DMS114 treated with DMSO at 0.1 percent for 48 hours (cell line): ENCODE measurements at regions not wholly inside any gene's neighbourhood (a gene's known extent, or its start where the extent isn't known, plus 50 kb on each side); places are given as distances from the start of the nearest gene placed in this dataset.
"Not testable (repeated sequence)": the region's sequence is repeated elsewhere in the genome, so short reads cannot be mapped to it uniquely, and the experiment has no call there.

ENCODE experiments used
- DNase-seq: peaks from one replicate; lab custom pipeline; 2025; ENCODE audit not compliant: unreplicated experiment; lab: John Stamatoyannopoulos, UW

DNA sequence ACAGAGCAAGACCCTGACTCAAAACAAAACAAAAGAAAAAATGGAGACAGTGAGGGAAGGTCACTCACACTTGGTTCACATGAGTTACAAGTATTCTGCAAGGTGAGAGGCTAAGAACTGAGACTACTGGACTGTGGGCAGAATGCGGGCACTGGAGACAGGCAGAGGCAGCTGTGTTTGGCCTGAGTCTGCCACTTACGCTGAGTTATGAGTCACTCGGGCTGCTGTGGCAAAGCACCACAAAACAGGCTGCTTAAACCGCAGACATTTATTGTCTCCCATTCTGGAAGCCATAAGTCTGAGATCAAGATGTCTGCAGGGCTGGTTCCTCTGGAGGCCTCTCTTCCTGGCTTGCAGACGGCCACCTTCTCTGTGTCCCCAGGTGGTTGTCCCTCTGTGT lies 122.8 kb downstream of the SHANK2 start:
- no peak for DNase-seq

DNA sequence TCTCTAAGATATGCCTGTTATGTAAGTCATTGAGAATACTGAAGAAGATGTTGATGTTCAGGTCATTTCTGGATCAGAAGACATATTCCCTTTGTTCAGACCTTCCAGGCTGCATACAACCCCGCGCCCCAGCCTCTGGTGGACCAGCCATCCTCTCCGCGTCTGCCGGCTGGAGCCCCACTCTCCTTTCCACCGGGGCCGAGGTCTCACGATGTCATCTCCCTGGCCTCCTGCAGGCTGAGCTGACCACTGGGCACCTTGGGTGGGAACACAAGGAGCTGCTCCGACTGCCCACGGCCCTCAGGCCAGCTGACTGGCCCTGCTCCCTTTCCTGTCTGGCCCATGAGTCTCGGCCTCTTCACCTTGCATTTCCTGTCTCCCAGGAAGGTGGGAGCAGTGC lies 124.6 kb downstream of the SHANK2 start:
- no peak for DNase-seq

DNA sequence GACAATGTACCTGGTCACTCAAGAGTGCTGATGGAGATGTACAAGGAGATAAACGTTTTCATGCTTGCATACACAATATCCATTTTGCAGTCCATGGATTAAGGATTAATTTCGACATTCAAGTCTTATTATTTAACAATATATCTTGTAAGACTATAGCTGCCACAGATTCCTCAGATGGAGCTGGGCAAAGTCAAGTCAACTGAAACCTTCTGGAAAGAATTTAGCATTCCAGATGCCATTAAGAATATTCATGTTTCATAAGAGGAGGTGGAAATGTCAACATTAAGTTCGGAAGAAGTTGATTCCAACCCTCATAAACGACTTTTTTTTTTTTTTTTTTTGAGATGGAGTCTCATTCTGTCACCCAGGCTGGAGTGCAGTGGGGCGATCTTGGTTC lies 126.0 kb downstream of the SHANK2 start:
- not testable (repeated sequence) for DNase-seq

DNA sequence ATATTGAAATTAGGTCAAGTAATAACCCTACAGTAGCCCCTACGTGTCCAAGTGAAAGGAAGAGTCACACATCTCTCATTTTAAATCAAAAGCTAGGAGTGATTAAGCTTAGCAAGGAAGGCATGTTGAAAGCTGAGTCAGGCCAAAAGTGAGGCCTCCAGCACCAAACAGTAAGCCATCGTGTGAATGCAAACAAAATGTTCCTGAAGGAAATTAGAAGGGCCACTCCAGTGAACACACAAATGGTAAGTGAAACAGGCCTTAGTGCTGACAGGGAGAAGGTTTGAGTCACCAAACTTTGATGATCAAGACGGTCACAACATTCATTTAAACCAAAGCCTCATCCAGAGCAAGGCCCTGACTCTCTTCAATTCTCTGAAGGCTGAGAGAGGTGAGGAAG lies 127.2 kb downstream of the SHANK2 start:
- DNase-seq = no peak

DNA sequence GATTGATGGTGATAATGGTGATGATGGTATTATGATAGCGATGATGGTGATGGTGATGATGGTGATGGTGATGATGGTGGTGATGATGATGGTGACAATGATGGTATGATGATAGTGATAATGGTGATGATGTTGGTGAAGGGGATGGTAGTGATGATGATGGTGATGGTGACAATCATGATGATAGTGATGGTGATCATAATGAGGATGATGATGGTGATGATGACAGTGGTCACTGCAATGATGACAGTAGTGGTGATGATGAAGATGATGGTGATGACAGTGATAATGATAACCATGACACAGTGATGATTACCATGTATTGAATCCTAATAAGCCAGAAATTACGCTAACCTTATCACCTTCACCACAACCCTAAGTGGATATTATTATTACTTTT lies 128.2 kb downstream of the SHANK2 start:
- DNase-seq = no peak

DNA sequence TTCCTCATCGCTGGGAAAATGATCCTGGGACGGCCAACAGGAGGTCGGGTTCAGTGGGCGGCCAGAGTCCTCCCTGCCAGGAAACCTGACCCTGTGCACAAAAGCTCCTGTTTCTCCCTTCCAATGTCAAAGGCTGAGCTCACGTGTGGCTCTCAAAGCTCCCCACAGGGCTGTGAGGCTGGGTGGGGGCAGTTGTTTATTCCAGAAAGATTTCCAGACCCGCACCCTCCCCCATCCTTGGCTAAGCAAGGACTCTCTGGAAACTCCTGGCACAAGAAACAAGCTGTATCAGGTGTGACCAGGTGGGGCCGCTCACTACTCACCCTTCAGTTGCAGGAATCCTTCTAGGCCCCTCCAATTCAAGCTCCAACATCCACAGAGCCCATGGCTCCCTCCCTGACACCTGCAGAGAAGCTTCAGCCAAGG lies 131.9 kb downstream of the SHANK2 start:
- DNase-seq = no peak

DNA sequence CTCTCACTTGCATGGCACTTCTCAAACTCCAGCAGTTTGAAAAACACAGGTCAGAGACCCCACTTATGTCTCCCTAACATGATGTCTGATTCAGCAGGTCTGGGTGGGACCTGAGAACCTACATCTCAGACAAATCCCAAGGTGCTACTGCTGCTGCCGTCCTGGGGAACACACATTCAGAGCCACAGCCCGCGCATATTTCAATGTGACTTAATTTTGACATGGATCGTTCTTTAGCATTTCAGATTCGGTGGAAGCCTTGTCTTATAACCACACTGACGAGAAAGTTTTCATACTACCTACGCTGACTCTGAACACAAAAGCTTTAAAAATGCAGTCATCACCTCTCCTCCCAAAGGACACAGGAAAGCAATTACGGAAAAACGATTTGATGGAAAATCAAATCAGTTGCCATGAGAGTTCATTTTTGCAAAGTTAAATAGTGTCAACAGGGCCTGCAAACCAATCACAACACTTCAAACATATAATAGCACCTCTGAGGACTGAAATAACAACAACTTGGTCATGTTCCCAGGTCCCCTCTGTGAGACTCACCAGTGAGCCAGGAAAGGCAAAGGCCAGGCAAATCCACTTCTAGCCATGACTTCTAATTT lies 132.6 kb downstream of the SHANK2 start:
- DNase-seq = no peak

DNA sequence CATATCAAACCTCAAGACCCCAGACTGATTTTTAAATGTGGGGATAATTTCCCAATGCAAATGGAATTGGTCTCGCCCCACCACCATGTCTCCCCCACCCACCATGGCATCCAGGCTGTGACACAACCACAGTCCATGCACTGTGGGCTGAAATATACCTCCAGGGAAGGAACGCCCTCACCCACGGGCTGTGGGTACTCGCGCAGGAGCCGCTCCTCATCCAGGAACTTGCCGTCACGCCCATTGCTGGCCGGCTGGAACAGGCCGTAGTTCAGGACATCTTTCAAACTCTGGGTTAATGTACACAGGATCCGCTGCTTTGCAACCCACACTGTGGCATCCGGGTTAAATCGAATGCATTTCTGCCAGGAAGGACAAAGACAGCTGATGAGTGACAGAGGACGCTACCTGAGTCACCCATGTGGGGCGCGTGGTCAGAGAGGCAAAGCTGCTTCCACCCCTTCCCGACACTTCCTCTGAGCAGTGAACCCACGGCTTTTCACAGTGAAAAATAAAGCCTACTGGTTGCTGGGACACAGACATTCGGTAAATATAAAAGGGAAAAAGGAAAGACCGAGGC lies 133.6 kb downstream of the SHANK2 start:
- DNase-seq = no peak

DNA sequence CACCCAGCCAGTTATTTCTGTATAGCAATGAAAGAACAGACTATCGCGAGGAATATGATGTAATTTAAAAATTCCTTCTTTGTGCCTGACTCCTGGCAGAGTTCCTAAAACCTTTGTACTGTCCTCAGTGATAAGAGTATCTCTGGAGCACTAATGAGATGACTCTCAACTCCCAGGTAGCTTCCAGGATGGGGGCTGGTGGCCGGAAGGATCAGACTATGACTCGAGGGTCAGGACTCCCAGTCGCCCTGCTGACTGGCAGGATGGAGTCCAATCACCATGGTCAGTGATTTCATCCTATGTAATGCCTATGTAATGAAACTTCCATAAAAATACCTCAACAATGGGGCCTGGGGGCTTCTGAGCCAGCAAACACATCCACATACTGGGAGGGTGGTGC lies 135.1 kb downstream of the SHANK2 start:
- DNase-seq = no peak

DNA sequence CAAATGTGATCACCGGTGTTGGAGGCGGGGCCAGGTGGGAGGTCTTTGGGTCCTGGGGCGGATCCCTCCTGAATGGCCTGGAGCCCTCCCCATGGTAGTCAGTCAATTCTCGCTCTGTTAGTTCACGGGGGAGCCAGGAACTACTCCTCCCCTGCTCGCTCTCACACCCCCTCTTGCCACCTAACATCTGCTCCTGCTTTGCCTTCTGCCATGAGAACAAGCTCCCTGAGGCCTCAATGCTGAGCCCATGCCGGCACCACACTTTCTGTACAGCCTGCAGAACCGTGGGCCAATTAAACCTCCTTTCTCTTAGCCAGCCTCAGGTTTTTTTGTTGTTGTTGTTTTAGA lies 135.7 kb downstream of the SHANK2 start:
- no peak for DNase-seq

DNA sequence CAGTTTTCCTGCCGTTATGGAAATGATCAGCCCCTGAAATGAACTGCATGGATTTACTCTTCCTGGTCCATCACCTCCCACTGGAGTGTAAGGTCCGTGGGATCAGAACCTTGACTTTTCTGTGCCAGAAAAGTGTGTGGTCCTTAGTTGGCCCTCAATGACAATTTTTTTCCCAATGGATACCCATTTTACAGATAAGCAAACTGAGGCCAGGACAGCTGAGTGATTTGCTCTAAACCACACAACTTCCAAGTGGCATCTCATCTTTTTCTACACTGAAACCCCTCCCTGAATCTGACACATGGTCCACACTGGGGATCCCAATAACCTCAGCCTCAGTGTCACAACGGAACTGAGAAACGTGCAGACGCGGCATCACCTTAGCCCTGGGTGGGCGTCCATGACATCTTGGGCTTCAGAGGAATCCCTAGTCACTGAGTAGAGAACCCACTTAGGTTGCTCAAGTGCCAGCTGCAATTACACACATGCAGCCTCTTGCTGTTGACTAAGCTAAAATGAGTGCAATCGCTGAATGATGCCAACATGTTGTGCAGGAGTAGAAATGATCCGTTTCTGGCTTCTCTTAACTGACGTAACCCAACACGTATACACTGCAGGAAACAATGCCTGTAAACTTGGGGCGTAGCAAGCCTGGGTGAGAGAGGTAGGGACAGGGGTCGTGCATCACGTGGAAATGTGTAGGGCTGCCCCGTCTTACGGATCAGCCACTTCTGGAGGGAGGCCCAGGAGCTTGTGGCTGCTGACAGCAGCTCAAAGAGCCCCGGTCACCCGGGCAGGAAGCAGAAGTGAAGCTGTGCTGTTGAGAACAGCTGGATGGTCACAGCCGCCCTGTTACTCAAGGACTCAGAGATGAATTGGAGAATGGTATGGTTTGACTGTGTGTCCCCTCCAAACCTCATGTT lies 136.3 kb downstream of the SHANK2 start:
- DNase-seq = no peak

DNA sequence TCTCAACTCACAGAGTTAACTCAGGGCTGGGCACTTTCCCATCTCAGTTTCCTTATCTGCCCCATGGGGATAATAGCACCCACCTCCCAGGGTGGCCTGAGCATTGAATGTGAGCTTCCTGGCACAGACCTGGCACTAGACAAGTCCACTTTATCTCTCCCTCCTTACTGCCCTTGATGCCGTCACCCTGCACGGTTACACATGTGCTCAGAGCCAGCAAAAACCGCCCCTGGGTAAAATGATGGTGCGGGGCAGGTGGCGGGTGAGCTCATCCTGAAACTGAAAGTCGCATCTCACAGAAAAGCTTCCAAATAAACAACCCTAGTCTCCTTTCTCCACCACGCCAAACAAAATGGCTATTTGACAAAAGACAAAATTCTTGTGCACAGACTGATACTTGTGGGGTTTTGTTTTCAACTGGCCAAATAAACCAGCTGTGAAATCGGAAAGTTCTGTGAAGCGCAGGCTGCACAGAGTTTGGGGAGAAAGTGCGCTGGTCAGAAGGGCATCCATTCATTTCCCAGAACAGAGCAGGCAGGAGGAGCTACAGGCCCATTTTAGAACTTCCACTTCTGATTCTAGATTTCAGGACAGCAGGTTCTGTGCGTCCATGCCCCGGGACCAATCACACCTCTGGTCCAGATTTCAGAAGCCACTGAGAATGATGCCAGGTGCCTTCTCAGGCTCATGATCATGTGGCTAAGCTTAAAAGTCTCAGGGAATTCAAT lies 138.1 kb downstream of the SHANK2 start:
- DNase-seq = no peak

DNA sequence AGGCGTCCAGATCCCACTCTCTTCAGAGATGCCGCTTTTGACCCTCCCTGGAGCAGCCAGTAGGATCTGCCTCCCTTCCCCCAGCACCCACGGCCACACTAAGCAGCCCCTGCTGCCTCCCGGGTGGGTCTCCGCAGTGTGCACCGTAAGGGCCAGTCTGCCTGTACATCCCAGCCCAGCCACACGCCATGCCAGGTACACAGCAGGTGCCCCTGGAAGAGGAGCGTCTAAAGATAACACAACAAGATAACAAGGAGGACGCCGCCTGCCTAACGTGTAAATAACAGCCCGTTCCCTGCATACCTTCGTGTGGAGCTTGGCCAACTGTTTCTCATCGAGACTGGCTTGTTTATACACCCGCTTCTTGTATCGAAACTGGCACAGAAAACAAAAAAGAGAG lies 139.4 kb downstream of the SHANK2 start:
- no peak for DNase-seq

DNA sequence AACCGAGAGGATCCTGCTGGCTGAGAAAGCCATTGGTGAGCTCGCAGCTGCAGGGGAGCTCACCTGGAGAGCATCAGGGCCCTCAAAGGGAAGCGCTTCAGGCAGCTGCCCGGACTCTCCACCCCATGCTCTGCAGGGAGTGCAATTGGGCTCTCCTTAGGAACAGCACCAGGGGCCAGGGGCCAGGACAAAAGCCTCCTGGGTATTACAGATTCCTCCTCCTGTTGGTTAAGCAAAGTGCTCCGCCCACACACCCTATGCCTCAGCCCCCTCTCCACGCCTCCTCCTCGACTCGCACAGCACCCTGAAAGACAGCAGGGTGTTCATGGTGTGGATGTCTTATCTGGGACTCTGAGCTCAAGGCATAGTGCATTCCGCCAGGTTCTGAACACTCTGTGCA lies 139.9 kb downstream of the SHANK2 start:
- DNase-seq = no peak

DNA sequence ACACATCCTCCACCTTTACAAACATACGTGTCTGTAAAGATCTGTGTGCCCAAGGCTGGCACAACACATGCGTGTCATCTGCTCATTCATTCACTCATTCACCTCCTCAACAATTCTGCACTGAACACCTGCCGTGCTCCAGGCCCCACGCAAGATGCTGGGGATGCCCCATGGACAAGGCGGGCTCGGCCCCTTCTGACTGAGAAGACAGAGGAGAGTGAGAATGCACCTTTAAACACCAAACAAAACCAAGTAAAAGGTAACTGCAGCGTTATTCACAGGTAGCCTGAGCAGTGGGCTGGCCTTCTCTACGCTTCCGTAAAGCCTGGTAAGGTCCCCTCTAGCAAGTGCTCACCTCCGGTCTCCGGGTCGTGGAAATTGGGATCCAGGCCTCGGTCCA lies 142.8 kb downstream of the SHANK2 start:
- DNase-seq = no peak

DNA sequence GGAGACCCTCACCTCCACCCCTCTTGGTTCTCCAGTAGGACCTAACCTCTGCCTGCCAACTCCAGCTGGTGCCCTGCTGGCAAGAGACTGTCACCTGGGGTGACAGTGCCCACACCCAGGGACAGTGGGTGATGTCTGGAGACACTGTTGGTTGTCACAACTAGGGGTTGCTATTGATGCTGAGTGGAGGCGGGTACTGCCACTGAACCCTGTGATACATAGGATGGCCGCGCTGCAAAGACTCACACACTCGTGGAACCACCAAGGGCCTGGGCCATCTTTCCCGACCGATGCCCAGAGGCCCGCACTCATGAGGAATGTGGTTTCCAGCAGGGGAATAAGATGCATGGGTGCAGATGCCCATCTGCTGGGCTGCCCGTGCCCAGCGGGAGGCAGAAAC lies 143.2 kb downstream of the SHANK2 start:
- DNase-seq = no peak

DNA sequence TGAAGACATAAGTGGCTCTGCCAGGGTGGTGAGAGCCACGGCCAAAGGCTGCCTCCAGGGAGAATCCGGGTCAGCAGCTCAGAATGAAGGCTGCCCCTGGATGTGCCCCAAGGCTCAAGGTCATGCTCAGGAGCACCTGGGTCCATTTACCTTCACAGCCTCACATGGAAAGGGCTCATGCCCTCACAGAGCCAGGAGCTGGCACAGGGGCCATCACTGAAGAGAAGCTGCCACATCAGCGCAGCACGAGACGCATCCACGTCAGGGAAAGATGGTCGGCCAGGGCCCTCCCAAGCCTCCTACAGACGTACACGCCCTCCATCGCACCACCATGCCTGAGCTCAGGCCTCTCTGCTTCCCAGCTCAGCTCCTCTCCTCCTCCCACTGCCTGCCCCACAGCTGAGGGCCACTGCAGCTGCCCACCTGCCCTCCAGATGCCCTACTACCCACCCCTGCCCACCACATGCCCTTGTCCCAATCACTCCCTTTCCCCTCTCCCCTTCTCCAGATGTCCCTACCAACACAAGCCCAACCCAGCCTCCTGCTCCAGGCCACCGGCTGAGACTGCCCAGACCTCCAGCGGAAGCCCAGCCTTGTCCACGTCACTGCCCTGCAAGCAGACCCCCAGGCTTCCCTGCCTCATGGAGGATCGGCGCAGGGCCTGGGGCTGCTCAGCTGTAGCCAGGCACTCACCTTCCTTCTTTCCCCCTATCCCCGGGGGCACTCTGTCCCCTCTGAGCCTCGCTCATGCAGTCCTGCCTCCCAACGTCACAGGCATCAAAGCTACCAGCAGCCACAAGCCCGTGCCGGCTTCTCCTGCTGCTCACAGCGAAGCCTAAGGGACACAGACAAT lies 144.1 kb downstream of the SHANK2 start:
- no peak for DNase-seq

DNA sequence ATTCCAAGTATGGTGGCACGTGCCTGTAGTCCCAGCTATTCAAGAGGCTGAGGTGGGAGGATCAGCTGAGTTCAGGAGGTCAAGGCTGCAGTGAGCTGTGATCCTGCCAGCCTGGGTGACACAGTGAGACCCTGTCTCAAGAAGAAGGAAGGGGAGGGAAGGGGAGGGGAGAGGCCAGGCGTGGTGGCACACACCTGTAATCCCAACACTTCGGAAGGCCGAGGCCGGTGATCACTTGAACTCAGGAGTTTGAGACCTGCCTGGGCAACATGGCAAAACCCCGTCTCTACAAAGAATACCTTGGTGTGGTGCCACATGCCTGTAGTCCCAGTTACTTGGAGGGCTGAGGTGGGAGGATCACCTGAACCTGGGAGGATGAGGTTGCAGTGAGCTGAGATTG lies 145.7 kb downstream of the SHANK2 start:
- no peak for DNase-seq

DNA sequence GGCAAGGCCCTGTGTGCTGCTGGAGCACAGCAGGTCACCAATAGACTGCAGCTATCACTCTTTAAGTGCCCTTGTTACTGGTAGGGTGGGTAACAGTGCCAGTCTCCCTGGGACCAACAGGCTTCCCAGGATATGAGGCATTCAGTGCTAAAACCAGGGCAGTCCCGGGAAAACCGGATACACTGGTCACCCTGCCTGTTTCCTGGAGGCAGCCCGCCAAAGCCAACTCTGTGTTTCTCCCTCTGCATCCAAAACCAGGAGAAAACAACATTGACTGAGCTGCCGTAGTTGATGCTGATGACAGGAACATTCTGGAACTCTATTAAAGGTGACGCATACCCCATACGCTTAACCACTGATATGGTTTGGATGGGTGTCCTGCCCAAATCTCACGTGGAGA lies 149.1 kb downstream of the SHANK2 start:
- DNase-seq = no peak

DNA sequence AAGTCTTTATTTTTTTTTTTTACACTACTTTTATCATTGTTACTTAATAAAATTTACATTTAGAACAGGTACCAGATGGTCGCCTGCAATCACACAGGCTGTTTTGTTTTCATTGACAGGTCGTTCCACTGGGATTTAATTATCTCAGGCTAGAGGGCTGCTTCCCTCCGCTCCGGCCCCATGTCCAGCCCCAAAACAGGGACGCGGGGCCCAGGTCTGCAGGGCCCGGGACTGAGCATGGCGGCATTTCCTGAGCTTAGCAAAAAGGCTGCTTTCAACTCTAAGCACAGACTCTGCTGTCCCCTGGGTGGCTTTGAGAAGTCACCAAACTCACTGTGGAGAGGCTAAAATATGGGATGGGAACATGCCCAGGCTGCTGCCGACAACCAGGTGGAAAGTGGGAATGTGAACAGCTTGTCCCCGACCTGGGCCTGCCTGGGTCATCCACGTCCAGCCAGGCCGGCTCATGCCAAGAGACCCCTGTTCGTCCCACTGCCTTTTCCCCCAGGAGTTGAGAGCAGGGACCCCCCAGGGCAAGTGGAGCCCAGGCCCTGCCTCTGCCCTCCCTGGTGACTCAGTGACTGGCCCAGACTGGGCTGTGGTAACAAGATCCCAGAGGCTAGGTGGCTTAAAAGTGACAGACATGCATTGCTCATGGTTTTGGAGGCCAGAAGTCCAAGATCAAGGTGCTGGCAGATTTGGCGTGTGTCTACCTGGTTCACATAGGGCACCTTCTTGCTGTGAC lies 150.0 kb downstream of the SHANK2 start:
- no peak for DNase-seq
